Rectal smooth muscle tissue (tissue), 1 donor: ENCODE measurements at regions not wholly inside any gene's neighbourhood (a gene's known extent, or its start where the extent isn't known, plus 50 kb on each side); places are given as distances from the start of the nearest gene placed in this dataset.
"Not testable (repeated sequence)": the region's sequence is repeated elsewhere in the genome, so short reads cannot be mapped to it uniquely, and the experiment has no call there.

Source experiments
- H3K27ac ChIP-seq: one replicate; pipeline ENCODE4 v1.7.0; 2013; ENCODE audit warnings: low read depth, low read length, inconsistent platforms
- H3K27me3 ChIP-seq: one replicate; pipeline ENCODE4 v1.7.0; 2013; ENCODE audit warnings: low read length; ENCODE audit not compliant: control insufficient read depth, insufficient read depth
- H3K36me3 ChIP-seq: one replicate; pipeline ENCODE4 v1.7.0; 2013; ENCODE audit warnings: low read length; ENCODE audit not compliant: control insufficient read depth, insufficient read depth
- H3K4me1 ChIP-seq: one replicate; pipeline ENCODE4 v1.7.0; 2013; ENCODE audit warnings: low read length; ENCODE audit not compliant: control insufficient read depth, insufficient read depth
- H3K4me3 ChIP-seq: one replicate; pipeline ENCODE4 v1.7.0; 2013; ENCODE audit warnings: low read length
- H3K9ac ChIP-seq: one replicate; pipeline ENCODE4 v1.7.0; 2013; ENCODE audit warnings: low read length

GRCh38 chr3:160098926-160099626 is 110.4 kb downstream of the IL12A start:
- H3K9ac ChIP-seq, result no peak overlapping the region
- no peaks in the 10 kb centered on the region for H3K4me1 ChIP-seq
- H3K36me3 ChIP-seq, result no peaks in the 10 kb centered on the region
- H3K4me3 ChIP-seq, result no peak overlapping the region
- no peak overlapping the region for H3K27ac ChIP-seq
- no peaks in the 10 kb centered on the region for H3K27me3 ChIP-seq

GRCh38 chr3:160099834-160100233 is 111.2 kb downstream of the IL12A start:
- Histone ChIP-seq H3K36me3 (no peaks in the 10 kb centered on the region), H3K27ac (no peak overlapping the region), H3K4me3 (no peak overlapping the region), H3K4me1 (no peaks in the 10 kb centered on the region), H3K9ac (no peak overlapping the region), H3K27me3 (no peaks in the 10 kb centered on the region)

GRCh38 chr3:160100610-160101009 is 112.0 kb downstream of the IL12A start:
- Histone ChIP-seq H3K9ac (no peak overlapping the region), H3K4me1 (no peaks in the 10 kb centered on the region), H3K4me3 (no peak overlapping the region), H3K27ac (no peak overlapping the region), H3K36me3 (no peaks in the 10 kb centered on the region), H3K27me3 (no peaks in the 10 kb centered on the region)

- H3K27ac ChIP-seq, H3K4me1 ChIP-seq, H3K27me3 ChIP-seq, H3K9ac ChIP-seq, H3K36me3 ChIP-seq, H3K4me3 ChIP-seq: not testable (repeated sequence)
Observed at GRCh38 chr3:160102001-160102400, 113.4 kb downstream of the IL12A start.

GRCh38 chr3:160103397-160103796 is 114.8 kb downstream of the IL12A start:
- Histone ChIP-seq H3K27me3 (no peaks in the 10 kb centered on the region), H3K27ac (no peak overlapping the region), H3K9ac (no peak overlapping the region), H3K4me1 (no peaks in the 10 kb centered on the region), H3K36me3 (no peaks in the 10 kb centered on the region), H3K4me3 (no peak overlapping the region)

DNA sequence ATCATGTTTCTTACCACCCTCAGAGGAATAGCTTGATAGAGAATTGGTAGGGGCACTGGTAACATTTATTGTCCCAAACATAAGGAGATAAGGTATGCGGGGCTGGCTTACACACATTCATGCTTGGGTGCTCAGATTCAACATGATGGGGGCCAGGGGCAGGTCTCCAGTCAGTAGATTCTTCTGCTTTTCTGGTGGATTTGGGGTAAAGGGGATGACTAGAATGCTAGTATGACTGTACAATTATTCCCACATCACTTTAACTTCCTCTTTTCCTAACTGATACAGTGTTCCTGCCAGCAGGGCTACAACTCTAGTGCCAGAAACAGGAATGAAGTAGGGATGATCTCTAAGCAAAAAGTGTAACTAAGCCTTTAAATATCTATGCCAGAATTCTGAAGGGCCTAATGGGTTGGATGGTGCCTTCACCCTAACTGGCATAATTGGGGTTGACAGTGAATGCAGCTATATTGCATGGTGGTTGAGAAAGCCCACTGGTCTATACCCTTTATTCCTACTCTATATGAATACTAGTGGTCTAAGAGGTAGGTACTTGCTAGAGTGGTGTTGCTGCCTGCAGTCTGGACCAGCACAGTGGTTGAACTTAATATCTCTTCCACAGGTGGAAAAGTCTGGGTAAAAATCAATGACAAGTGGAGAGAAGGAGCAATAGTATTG is 117.4 kb downstream of the IL12A start:
- Histone ChIP-seq H3K4me3 (no peak overlapping the region), H3K9ac (no peak overlapping the region), H3K27ac (no peak overlapping the region), H3K27me3 (no peaks in the 10 kb centered on the region), H3K4me1 (no peaks in the 10 kb centered on the region), H3K36me3 (no peaks in the 10 kb centered on the region)

GRCh38 chr3:160106905-160107861 is 118.0 kb upstream of the C3orf80 start:
- Histone ChIP-seq H3K4me1 (no peaks in the 10 kb centered on the region), H3K9ac (no peak overlapping the region), H3K4me3 (no peak overlapping the region), H3K27me3 (no peaks in the 10 kb centered on the region), H3K36me3 (no peaks in the 10 kb centered on the region), H3K27ac (no peak overlapping the region)

DNA sequence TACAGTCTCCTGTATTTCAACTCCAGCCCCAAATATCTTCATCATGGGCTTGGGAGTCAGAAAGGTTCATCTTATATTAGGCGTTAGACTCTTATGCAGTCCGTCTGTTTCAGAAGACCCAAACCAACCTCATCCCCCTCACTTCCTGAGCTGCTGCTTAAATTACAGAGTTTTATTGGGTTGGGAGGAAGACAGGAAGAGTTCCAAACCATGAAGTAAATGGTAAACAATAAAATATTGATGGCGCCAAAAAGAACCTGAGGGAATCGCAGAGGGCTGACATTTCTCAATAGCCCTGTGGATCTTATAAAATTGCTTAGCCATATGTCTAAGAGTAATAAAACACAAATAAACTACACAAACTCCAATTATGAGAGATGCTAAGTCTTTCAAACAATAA is 116.9 kb upstream of the C3orf80 start:
- Histone ChIP-seq H3K27ac (no peak overlapping the region), H3K36me3 (no peaks in the 10 kb centered on the region), H3K4me3 (no peak overlapping the region), H3K4me1 (no peaks in the 10 kb centered on the region), H3K27me3 (no peaks in the 10 kb centered on the region), H3K9ac (no peak overlapping the region)

DNA sequence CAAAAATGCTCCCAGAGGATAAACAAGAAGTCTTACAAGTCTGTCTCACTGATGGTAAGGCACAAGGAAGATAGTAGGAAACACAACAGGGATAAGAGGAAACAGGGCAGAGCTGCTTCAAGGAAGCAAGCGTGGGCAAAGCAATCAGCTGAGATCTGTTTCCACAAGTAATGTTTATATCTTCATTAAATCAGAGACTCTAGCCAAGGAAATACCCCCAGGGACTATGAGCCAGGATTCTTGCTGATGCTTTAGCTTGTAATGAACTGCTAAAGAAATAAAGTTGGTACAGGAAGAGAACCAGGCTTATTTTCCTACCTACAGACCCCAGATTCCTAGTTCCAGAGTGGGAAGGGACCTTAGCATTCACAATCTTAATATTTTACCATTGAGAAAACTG is 112.7 kb upstream of the C3orf80 start:
- no peaks in the 10 kb centered on the region for H3K36me3 ChIP-seq
- no peak overlapping the region for H3K27ac ChIP-seq
- no peak overlapping the region for H3K4me3 ChIP-seq
- H3K27me3 ChIP-seq, result no peaks in the 10 kb centered on the region
- H3K9ac ChIP-seq, result no peak overlapping the region
- H3K4me1 ChIP-seq, result no peaks in the 10 kb centered on the region

DNA sequence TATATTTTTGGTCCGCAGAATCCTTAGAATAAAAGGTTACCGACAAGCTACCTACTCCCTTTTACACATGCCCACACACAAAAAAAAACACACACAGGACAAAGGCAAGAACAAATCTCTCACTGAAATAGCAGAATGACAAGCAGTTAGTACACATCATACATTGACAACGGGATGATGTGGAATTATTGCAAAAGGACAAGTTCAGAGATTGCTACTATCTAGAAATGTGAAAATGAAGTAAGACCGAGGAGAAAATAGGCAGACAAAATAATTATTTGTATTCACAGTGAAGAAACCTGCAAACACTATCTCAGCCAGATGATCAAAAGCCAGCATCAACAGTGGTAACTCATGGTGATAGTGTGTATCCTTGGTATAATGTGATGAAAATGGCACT is 112.2 kb upstream of the C3orf80 start:
- no peaks in the 10 kb centered on the region for H3K4me1 ChIP-seq
- H3K4me3 ChIP-seq, result no peak overlapping the region
- no peaks in the 10 kb centered on the region for H3K36me3 ChIP-seq
- no peaks in the 10 kb centered on the region for H3K27me3 ChIP-seq
- no peak overlapping the region for H3K27ac ChIP-seq
- no peak overlapping the region for H3K9ac ChIP-seq

- H3K27ac ChIP-seq, result no peak overlapping the region
Observed at GRCh38 chr3:160114355-160114995, 110.7 kb upstream of the C3orf80 start.

DNA sequence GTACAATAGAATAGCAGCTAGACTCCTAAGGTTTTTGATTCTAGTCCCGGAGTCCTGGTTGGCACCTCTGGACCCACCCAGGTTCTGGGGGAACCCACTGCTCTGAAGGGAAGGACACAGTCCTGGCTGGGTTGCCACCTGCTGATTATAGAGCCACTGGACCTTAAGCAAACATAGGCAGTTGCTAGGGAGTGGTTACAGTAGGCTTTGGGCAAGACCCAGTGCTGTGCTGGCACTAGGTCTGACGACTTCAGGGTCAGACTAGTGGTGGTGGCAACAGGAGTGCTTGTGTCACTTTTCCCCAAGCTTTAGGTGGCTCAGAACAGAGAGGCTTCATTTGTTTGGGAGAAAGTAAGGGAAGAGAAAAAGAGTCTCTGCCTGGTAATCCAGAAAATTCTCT is 109.8 kb upstream of the C3orf80 start:
- H3K4me3 ChIP-seq, result no peak overlapping the region
- no peak overlapping the region for H3K9ac ChIP-seq
- no peaks in the 10 kb centered on the region for H3K27me3 ChIP-seq
- H3K36me3 ChIP-seq, result no peaks in the 10 kb centered on the region
- H3K27ac ChIP-seq, result no peak overlapping the region
- no peaks in the 10 kb centered on the region for H3K4me1 ChIP-seq

More at GRCh38 chr3:160114355-160114995, 110.7 kb upstream of the C3orf80 start:
- Histone ChIP-seq H3K27me3 (no peaks in the 10 kb centered on the region), H3K4me1 (no peaks in the 10 kb centered on the region), H3K4me3 (no peak overlapping the region), H3K36me3 (no peaks in the 10 kb centered on the region), H3K9ac (no peak overlapping the region)
